ENCODE measurements at regions not wholly inside any gene's neighbourhood (a gene's known extent, or its start where the extent isn't known, plus 50 kb on each side); places are given as distances from the start of the nearest gene placed in this dataset.

DNA sequence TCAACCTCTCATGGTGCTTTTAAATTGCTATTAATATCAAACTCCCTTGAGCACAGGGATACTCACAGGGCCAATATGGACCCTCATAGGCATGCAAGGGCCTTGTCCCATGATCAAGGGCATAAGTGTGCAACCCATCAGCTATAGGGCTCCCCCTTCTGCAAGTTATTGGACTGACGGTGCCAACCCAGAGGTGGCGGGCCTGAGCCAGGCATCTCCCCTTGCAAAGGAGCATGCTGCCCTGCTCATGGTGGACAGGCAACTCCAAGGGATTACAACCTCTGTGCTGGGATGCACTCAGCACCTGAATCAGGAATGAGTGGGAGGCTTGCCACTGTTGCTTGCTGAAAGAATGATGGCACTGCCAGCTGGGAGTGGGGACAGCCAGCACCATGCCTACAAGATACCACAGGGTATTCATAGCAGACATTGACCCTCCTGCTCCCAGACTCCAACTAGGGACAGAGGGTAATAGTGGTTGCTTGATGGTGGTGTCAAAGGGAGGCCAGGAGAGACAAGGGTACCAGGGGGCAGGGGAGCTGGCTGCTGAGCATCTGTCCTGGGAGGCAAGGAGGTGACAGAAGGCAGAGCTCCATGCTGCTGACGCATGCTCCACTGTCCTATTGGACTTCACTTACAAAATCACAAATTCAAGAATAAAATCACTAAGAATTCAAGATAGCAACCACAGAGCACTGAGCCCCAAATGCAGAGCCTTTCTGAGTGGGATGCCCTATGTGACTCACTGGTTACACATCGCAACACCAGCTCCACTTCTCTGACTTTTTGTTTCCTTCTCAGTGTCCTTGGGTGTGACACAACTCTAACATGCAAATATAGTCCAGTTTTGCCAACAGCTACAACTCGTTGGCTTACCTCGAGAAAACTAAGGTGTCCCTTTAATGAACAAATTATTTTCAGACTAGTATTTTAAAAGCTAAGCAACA, 157.1 kb upstream of the CCDC150 start:
- TF ChIP-seq GATA2 (IDR thresholded peaks at IDR 0.05; ENCODE audit: low read depth, low read length) (no peak), GATA3 (IDR thresholded peaks at IDR 0.05; ENCODE audit: low read depth, low read length) (no peak)

Data from SH-SY5Y (cell line).